GM19372 (cell line): ENCODE measurements at regions not wholly inside any gene's neighbourhood (a gene's known extent, or its start where the extent isn't known, plus 50 kb on each side); places are given as distances from the start of the nearest gene placed in this dataset.

ENCODE experiments used
- ATAC-seq: cut with Tn5 transposase; IDR thresholded peaks from one replicate; pipeline ENCODE4 v1.9.1; 2021; ENCODE audit warnings: mild to moderate bottlenecking, low read depth, moderate library complexity; ENCODE audit not compliant: unreplicated experiment

DNA sequence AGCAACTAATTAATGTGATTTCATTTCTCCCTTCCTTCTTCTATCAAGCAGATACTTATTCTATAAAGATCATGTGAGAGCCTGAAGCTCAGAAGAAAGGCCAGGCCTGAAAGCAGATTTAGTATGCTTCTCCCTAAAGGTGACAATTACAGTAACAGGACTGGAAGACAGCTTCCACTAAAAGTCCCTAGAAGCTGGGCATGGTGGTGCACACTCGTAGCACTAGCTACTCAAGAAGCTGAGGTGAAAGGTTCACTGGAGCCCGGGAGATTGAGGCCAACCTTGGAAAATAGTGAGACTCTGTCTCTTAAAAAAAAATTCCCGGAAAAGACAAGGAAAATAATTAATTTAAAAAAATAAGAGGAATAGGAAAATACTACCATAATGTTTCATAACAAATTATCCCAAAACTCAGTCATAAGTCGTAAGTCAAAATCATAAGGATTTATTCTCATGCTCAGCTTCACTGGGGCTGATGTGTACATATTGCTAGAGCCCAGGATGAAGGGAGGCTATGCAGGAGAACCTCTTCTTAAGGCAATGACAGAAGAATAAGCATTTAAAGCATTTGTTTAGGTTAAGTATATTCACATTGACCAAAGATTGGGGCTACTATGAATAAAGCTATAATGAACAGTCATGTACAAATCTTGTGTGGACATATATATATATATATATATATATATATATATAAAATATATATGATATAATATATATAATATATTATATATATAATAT lies 210.8 kb upstream of the SMARCA2 start:
- no peak for ATAC-seq

DNA sequence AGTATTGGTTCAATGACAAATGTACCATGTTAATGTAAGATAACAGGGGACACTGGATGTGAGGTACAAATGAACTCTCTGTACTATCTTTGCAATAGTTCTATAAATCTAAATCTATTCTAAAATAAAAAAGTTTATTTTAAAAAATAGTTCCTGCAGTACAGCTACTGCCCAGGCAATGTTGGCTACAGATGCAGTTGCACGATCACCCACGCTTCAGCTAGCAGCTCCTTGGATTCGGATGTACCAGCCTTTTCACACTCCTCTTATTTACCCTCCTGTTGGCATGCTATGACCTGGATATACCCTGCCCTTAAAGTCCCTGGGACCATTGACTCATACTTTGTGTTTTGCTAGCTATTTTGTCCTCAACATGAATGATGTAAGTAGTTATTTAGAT lies 185.4 kb upstream of the SMARCA2 start:
- no peak for ATAC-seq

DNA sequence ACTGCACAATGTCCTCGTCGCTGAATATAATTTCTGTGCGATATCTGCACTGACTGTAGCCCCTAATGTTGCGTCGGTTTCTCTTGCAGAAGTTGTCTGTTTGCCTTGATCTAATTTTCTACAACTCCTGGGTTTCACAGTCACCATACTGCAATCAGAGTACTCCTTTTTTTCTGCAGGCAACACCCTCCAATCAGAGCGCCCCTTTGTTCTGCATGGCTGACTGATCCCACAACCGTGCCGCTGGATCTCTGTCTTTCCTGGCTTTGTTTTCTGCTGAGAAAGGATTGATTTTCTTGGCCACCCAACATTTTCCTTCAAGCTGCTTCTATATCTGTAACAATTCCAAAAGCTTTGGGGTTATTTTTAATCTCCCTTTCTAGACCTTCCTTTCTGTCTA lies 182.2 kb upstream of the SMARCA2 start:
- no peak for ATAC-seq

DNA sequence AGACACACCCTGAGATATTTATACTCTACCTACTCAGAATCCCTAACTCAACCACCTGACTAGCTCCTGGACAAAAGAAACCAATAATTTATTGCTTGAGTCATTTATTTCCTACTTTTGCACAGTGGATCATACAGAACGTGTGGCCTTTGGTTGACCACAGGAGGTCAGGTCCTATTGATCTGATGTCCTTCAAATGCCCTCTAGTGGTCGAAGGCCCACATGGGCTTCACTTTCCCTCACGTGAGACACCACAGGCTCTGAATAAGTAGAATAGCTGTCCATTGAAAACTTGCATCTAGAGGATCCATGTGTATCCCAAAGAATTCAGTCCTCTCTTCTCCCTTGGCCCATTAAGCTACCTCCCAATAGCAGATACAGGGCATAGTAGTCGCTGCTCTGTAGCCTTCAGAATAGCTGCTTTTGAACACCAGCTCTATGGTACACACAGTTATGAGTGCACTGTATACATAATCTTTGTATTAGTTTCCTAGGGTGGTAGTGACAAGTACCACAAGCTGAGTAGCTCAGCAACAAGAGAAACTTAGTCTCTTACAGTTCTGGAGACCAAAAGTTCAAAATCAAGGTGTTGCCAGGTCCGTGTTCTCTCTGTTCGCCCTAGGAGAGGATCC lies 177.6 kb upstream of the SMARCA2 start:
- no peak for ATAC-seq

DNA sequence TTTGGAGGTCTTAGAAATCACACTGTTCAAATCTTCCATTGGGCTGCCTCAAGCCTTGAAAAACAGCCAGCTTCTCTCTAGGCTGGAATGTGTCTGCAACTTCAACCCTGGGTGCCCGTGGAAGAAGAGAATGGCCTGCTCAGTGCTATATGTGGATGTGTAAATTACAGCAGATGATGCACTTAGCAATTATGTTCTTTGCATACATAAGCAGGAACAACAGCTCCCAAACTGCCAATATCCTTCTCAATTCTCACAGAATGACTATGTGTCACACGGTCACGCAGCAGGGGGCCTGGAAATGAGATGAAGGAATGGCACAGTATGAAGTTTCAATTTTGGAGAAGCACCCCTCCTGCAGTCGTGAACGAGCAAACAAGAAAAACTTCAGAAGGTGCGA lies 175.2 kb upstream of the SMARCA2 start:
- ATAC-seq = no peak

DNA sequence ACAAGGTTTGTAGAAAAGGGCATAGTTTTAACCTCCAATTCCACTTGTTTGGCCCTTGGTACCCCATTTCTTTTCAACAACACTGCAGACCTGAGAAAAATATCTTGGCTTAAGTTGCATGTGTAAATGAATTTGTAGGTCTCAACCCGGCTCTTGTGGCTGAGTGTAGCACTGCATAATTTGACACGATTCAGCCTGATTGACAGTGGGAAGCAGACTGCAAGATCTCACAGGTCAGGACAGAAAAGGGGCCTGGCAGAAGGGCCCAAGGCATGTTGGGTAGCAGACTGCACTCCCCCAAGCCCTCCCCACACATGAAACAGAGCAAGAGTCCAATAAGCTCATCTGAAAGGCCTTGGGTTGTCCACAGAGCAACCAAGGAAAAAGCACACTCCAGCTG lies 169.7 kb upstream of the SMARCA2 start:
- ATAC-seq = no peak

DNA sequence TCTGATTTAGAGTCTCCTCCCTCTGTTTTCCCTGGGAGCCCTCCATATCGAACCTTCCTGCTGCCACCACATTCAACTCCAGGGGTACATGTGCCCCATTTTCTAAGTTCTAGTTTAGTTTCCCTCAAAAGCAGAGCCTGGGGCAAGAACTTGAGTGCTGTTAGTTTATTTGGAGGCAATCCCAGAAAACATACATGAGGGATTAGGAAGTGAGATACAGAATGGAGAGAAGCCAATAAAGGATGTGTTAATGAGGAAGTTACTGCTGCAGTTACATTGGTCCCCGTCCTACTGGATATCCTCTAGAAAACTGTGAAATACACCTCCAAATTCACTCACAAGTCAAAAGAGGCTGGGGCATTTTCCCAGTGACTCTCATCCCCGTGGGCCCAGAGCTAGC lies 159.4 kb upstream of the SMARCA2 start:
- ATAC-seq = no peak

DNA sequence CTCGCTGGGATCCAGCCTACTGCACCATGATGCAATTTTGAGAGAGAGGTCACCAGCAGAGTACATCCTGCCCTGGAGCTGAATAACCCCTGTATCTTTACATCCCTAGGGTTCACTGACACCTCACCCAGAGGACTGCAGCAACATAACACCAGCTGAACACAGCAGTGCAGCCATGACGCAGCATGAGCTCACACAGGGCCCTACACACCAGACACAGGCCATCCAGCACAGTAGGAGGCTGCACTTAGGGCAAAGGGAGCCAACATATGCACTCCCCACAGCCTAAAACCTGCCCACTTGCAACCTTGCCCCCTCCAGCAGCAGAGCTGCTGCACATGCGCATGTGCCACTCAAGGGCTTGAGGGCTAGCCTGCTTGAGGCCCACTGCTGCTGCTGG lies 157.3 kb upstream of the SMARCA2 start:
- no peak for ATAC-seq

DNA sequence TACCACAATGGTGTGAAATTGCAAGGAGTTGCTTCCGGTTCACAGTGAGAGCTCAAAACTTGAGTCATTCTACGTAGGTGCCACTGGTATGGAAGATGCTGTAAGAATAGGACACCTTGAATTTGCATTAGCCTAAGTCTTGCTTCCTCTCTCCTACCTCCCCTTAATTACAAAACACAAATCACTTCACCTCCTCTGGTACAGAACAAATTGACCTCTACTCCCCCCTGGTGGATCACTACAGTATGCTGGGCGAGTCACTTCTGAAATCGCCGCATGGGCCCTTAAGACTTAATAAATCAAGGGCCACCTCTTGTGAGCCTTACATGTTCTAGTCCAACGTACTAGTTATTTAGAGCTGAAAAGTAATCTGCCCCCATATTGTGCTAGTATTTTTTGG lies 145.3 kb upstream of the SMARCA2 start:
- peak; percentile 64 for ATAC-seq

DNA sequence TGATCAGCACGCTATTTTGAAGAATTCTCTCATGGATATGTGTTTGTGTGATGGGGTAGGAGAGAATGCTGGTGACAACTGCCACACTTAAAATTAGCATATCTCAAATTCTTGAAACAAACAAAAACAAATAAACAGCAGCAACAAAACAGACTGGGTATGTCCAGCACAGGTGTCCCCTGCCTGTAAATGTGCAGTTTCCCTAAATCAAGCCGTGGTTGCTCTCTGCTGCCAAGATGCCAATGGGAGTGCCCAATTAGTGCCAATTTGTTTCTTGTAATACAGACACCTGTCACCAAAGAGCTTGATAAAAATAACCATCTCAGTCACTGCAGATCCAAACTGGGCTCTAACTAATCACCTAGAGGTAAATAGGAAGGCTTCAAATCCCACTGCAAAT lies 144.2 kb upstream of the SMARCA2 start:
- ATAC-seq = no peak

DNA sequence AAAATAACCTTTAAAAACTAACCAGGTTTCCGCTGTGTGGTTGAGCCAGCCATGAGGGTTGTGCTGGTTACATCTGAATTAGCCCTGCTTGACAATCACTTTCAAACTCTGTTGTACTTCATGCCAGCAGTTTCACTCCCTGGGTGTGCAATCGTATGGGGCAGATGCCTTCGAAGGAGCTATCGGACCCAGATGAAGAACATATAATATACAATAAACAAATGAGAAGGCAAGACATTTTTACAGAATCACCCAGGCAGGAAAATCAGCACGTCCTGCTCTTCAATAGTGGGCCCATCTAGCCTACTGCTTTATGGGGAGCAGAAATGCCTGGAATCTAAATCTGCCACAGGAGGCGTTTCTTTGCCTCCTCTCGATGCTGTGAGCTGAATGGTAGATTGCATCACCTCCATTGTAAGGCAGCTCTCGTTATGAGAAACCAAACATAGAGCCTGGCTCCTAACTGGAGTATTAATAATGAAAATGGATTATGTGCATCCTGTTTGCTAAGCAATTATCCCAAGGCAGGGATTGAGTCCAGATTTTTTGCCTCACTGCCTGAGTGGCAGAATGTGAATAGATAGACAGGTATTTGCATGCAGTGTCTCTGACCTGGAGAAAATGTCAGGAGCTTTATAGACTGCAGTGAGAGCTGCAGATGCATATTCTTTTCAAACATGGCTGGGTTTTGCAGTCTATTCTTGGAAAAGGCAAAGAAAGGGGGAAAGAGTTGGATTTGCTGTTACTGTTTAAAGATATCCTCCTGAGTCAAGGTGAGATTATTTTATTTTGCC lies 143.3 kb upstream of the SMARCA2 start:
- ATAC-seq = no peak

DNA sequence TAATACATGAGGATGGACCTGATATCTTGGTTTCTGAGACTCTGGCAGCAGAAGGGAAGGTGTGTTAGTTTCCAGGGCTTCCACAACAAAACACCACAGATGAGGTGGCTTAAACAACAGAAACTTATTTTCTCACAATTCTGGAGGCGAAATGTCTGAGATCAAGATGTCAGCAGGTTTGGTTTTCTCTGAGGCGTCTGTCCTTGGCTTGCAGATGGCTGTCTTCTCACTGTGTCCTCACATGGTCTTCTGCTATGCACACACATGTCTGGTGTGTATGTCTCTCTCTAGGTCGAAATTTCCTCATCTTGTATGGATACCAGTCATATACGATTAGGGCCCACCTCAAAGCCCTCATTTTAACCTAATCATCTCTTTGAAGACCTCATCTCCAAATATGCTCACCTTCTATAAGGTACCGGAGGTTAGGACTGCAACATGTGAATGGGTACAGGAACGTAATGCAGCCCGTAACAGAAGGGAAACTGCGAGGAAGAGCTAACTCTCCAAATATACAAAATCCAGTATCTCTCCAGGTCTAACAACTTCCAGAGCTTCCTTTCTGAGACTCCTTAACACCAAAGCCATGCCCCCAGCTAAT lies 139.8 kb upstream of the SMARCA2 start:
- peak; percentile 0 for ATAC-seq

DNA sequence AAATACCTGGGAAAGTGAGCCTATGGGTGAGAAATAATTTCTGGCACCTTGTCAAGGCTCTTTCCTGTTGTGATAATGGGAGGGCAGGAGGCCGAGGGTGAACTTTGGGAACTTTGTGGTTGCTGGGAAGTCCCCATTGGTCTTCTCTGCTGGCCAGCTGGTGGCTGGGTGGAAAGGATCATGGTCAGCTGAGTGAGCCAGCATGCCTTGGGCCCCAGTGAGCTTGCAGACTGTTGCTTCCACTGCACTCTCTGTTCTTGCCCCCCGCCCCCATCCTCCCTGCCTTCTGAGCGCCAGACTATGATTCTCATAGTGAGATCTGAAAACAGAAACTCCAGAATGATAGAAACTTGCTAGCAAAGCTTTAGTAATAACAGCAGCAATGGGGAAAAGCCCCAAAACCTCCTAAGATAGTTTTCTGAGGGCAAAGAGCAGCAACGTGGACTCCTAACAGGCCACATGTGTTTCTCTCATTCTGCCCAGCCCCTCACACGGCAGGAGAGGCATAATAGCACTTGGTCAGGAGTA lies 139.2 kb upstream of the SMARCA2 start:
- peak; percentile 55 for ATAC-seq

DNA sequence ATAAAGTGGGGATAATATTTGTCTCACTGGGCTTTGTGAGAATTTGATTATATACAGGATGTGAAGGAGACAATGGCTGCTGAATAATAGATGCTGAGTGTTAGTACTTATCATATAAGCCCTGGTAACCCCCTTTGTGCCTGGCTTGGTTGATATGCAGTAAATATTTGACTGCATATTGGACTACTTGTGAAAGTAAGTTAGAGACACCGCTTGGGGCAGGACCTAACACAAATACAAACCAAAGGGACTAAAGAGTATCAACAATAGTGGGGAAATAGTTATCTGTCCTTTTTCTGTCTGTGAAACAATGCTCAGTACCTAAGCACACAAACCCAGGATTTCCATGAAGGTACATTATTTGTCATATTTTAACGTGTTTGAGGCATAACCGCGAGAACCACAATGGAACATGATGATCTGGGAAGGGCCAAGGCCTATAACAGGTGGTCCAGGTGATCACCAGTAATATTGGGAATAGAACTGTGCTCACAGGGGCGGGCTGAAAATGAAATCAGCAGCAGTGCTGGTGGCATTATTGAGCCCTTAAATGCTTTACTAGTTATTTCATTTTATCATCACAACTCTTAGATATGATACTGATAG lies 138.2 kb upstream of the SMARCA2 start:
- ATAC-seq = no peak

DNA sequence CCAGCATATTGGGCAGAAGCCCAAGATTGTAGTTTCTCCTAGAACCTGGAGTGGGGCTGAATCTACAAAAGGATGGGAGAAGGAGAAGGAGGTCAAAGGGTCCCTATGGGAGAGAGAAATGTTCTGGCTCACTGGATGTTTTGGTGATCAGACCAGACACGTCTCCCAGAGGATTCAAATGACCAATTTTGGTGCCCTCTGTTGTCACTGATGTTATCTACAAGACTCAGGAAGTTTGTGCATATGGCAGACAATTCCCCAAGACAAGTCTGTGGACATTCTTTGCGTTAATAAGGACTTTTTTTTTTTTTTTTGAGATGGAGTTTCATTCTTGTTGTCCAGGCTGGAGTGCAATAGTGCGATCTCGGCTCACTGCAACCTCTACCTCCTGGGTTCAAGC lies 137.2 kb upstream of the SMARCA2 start:
- ATAC-seq = no peak

DNA sequence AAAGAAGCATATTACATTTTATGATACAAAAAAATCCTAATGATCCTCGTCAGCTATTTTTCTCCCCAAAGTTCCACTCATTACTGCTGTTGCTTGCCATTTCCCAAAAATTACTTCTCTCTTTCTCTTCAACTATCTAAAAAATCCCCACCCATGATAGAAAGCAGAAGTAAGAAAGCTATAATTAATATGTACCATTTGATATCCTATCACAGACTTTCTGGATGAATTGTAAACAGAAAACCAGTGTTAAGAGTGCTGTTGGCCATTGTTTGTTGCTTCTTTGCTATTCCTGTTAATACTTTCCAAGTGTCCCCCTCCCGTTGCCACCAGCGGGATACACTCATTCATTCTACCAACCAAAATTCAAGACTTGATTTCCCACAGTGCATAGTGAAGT lies 136.3 kb upstream of the SMARCA2 start:
- ATAC-seq = no peak

DNA sequence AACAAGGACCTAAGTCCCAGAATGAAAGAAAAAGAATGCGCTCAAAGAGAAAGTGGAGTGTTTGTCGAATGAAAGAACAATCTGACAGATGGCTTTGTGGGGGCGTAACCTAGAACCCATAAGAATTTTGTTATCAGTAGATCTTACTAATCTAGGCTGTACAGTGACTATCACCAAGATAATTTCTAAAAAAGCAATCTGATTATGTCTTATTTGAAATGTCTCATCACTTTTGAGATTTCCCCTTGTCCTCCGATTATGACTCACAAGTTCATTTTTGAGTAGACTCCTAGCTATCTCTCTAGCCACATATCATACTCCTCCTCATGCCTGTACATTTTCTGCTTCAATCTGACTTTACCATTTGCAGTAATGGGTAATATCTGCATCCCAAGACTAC lies 135.6 kb upstream of the SMARCA2 start:
- ATAC-seq = no peak

DNA sequence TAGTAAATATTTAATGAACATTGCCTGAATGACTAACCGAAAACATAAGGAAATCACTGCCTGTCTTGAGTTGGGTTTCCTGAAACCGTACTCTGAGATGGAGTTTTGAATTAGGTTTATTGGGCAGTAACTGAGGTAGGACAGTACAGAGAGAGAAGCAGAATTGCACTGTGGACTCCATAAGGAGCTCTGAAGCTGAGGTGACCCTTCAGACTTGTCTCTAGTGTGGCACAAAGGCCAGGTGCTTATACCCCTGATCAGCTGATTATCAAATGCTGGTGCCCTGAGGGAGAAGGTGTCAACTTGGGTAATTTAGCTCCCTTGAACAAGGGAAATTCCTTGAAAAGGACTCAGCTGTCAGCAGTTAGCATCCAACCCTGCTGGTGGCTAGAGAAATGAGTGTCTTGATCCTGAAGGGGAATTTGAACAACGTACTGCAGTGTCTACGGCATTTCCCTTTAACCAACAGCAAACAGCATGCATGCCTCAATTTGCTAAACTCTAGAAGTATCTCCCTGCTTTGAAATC lies 135.0 kb upstream of the SMARCA2 start:
- no peak for ATAC-seq

DNA sequence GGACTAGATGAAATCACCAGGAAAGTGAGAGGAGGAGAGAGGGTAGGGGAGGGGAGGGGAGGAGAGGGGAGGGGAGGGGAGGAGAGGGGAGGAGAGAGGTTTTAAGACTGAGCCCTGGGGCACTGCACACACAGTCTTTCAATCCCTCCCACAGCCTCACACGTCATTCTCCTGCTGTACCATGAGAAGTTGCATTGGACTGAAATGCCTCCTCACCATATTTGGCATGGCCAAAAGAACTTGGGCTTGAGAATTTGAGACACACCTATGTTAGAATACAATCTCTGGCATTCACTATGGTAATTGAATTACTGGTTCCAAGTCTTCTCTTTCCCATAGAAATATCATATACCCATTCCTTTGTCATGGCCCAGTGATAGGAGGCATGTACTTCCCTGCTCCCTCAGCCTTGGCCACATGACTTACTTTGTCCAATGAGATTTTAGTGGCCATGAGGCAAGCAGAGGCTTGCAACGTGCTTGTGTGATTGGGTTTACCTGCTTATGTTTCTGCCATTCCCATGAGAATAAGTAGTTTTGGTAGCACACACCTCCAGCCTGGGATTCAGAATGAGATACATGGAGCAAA lies 133.3 kb upstream of the SMARCA2 start:
- ATAC-seq = no peak
